B cell (primary cell): ENCODE measurements at regions not wholly inside any gene's neighbourhood (a gene's known extent, or its start where the extent isn't known, plus 50 kb on each side); places are given as distances from the start of the nearest gene placed in this dataset.

ENCODE experiments used
- ATAC-seq: fragments of 200-7000 bp; cut with Tn5 transposase; one replicate; pipeline ENCODE4 v1.10.0; 2021; ENCODE audit warnings: low read depth, mild to moderate bottlenecking, moderate number of reproducible peaks, moderate library complexity
- CTCF ChIA-PET: fragments of 350-600 bp; sonication (Branson Sonifier 250); formaldehyde crosslinking; loops from one replicate; lab custom pipeline; 2021; ENCODE audit warnings: antibody characterized with exemption, inconsistent platforms; lab: Charles Lee
- POLR2A ChIA-PET: fragments of 350-600 bp; sonication (Branson Sonifier 250); formaldehyde crosslinking; loops from one replicate; lab custom pipeline; 2021; ENCODE audit warnings: antibody characterized with exemption; lab: Charles Lee
- DNase-seq: peaks from one replicate; pipeline ENCODE4 v3.0.0; 2013
- H2AFZ ChIP-seq: 2 replicates; pipeline ENCODE4 v1.6.1; 2012; ENCODE audit warnings: mild to moderate bottlenecking, low read depth, low read length; ENCODE audit not compliant: insufficient read depth, poor library complexity, severe bottlenecking
- H3K27ac ChIP-seq, 2 donors: 1 replicate in 1 of 2; 2 replicates in 1 of 2; pipeline ENCODE4 v1.5.1; 2012 to 2013; ENCODE audit warnings: low read length in 2 of 2, mild to moderate bottlenecking in 2 of 2, moderate library complexity in 1 of 2
- H3K27me3 ChIP-seq, 4 experiments: fragments of 200-600 bp in 1 of 4; sonication (generic) in 1 of 4; replicated peaks in 1 of 4; 1 replicate in 2 of 4; 2 replicates in 2 of 4; pipeline versions ENCODE4 v1.6.1 to v1.7.0; 2013 to 2016; ENCODE audit warnings: low read length in 3 of 4, mild to moderate bottlenecking in 2 of 4, mixed read lengths in 1 of 4, moderate library complexity in 1 of 4; ENCODE audit not compliant: insufficient read depth in 4 of 4, control insufficient read depth in 3 of 4; ENCODE audit errors: control extremely low read depth in 1 of 4
- H3K36me3 ChIP-seq, 2 experiments: replicated peaks in 1 of 2; 1 replicate in 1 of 2; 2 replicates in 1 of 2; pipeline versions ENCODE4 v1.6.1 to v1.7.1; 2013; ENCODE audit warnings: low read length in 1 of 2; ENCODE audit not compliant: insufficient read depth in 2 of 2, control insufficient read depth in 1 of 2; ENCODE audit errors: control extremely low read depth in 1 of 2, extremely low read depth in 1 of 2
- H3K4me1 ChIP-seq, 2 donors: fragments of 200-600 bp in 1 of 2; sonication (generic) in 1 of 2; 1 replicate in 1 of 2; 2 replicates in 1 of 2; pipeline versions ENCODE4 v1.5.1 to v1.6.1; 2013 to 2017; ENCODE audit warnings: low read length in 2 of 2; ENCODE audit not compliant: control insufficient read depth in 2 of 2, insufficient read depth in 2 of 2
- H3K4me2 ChIP-seq: replicated peaks from 2 replicates; pipeline ENCODE3; 2012; ENCODE audit warnings: mild to moderate bottlenecking, low read depth, low read length; ENCODE audit not compliant: poor library complexity, severe bottlenecking
- H3K4me3 ChIP-seq, 5 experiments: fragments of 200-600 bp in 1 of 5; sonication (generic) in 1 of 5; 1 replicate in 3 of 5; 2 replicates in 2 of 5; pipeline versions ENCODE4 v1.5.1 to v1.7.0; 2011 to 2016; ENCODE audit warnings: low read length in 4 of 5, mild to moderate bottlenecking in 4 of 5, low read depth in 2 of 5, control low read depth in 1 of 5, moderate library complexity in 1 of 5; ENCODE audit not compliant: insufficient read depth in 1 of 5; ENCODE audit errors: control extremely low read depth in 1 of 5, extremely low read depth in 1 of 5
- H3K79me2 ChIP-seq: fragments of 200-600 bp; sonication (generic); one replicate; pipeline ENCODE4 v1.6.0; 2016; ENCODE audit warnings: low read length; ENCODE audit not compliant: control insufficient read depth, insufficient read depth
- H3K9ac ChIP-seq: fragments of 200-600 bp; sonication (generic); 2 replicates; pipeline ENCODE4 v1.6.1; 2017; ENCODE audit warnings: mild to moderate bottlenecking, low read length, moderate library complexity
- H3K9me3 ChIP-seq, 3 donors: one replicate each; pipeline versions ENCODE4 v1.6.1 to v1.7.1; 2013; ENCODE audit warnings: low read length in 2 of 3; ENCODE audit not compliant: control insufficient read depth in 2 of 3, insufficient read depth in 1 of 3; ENCODE audit errors: control extremely low read depth in 1 of 3
- H4K20me1 ChIP-seq: 2 replicates; pipeline ENCODE4 v1.6.0; 2012; ENCODE audit warnings: mild to moderate bottlenecking, low read length; ENCODE audit not compliant: insufficient read depth, control insufficient read depth, poor library complexity, severe bottlenecking
- H3K27ac Mint-ChIP-seq: one replicate; pipeline ENCODE4 v1.8.0; 2021; ENCODE audit warnings: mixed read lengths
- H3K27me3 Mint-ChIP-seq: one replicate; pipeline ENCODE4 v1.8.0; 2021; ENCODE audit warnings: mixed read lengths
- H3K4me1 Mint-ChIP-seq: one replicate; pipeline ENCODE4 v1.8.0; 2021; ENCODE audit warnings: mixed read lengths
- H3K4me3 Mint-ChIP-seq: one replicate; pipeline ENCODE4 v1.8.0; 2021; ENCODE audit warnings: mixed read lengths
- H3K9me3 Mint-ChIP-seq: one replicate; pipeline ENCODE4 v1.8.0; 2022; ENCODE audit warnings: mixed read lengths; ENCODE audit not compliant: insufficient read depth
- EZH2 ChIP-seq: IDR thresholded peaks from 2 replicates; pipeline ENCODE4 v1.6.1; 2012; ENCODE audit warnings: borderline replicate concordance, low read depth, mild to moderate bottlenecking, moderate library complexity, low read length; ENCODE audit not compliant: insufficient read depth, poor library complexity, severe bottlenecking
- WGBS: methylation state at CpG from one replicate; pipeline ENCODE4 v1.1.5; 2013; ENCODE audit warnings: missing lambda C conversion rate; ENCODE audit not compliant: insufficient coverage; 5-methylcytosine and 5-hydroxymethylcytosine counted together
- intact Hi-C: fragments of 100-400 bp; cut with micrococcal nuclease; formaldehyde crosslinking; loops from one replicate; pipeline ENCODE4 v1.10.0; 2022
- TF ChIP-seq, protein P1 (sequence below): fragments of 200-600 bp; IDR thresholded peaks from one replicate; pipeline ENCODE4 v1.8.0; 2022; ENCODE audit warnings: antibody characterized with exemption, mild to moderate bottlenecking

DNA sequence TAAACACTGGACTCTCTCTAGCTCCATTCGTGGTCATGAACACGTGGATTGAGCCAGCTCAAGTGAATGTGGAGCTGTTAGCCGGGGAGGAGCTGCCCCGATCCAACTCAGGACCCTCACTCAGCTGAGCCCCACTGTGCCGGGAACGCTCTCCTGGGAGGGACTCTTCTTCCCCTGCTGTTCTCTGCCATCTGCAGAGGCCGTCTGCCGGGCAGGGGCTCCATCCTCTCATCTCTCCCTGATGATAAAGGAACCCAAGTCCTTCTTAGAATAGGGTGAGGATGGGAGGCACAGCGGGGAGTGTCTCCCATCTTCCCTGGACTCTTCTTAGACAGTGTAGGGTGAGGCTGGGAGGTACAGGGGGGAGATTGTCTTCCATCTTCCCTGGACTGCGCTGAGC lies 120.5 kb upstream of the IRX4 start:
- Histone ChIP-seq H3K4me2 (no peak overlapping the region), H3K36me3 (no peaks in the 10 kb centered on the region), H3K4me1 (no peaks in the 10 kb centered on the region), H3K9ac (no peak overlapping the region), H3K27ac (no peak overlapping the region), H2AFZ (no peak overlapping the region), H3K79me2 (no peaks in the 10 kb centered on the region), H3K4me3 (no peak overlapping the region), H3K9me3 (peaks cover 0 to 23% (median 0%) of the 10 kb centered on the region in 3 donors), H4K20me1 (no peaks in the 10 kb centered on the region), H3K27me3 (no peaks in the 10 kb centered on the region)
- POLR2A ChIA-PET, result no interaction called here
- Mint-ChIP-seq H3K4me3 (no peak overlapping the region), H3K9me3 (no peaks in the 10 kb centered on the region), H3K4me1 (no peaks in the 10 kb centered on the region), H3K27me3 (peaks cover 9% of the 10 kb centered on the region), H3K27ac (no peak overlapping the region)
- WGBS, result 84% methylated on average over 6 of the region's 10 CpGs
- TF ChIP-seq, protein P1, sequence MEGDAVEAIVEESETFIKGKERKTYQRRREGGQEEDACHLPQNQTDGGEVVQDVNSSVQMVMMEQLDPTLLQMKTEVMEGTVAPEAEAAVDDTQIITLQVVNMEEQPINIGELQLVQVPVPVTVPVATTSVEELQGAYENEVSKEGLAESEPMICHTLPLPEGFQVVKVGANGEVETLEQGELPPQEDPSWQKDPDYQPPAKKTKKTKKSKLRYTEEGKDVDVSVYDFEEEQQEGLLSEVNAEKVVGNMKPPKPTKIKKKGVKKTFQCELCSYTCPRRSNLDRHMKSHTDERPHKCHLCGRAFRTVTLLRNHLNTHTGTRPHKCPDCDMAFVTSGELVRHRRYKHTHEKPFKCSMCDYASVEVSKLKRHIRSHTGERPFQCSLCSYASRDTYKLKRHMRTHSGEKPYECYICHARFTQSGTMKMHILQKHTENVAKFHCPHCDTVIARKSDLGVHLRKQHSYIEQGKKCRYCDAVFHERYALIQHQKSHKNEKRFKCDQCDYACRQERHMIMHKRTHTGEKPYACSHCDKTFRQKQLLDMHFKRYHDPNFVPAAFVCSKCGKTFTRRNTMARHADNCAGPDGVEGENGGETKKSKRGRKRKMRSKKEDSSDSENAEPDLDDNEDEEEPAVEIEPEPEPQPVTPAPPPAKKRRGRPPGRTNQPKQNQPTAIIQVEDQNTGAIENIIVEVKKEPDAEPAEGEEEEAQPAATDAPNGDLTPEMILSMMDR, result no peak
- no peak for TF ChIP-seq EZH2
- DNase-seq, result no peak
- CTCF ChIA-PET, result no interaction called here
- intact Hi-C loops, result no loop called here
- ATAC-seq, result no peak

DNA sequence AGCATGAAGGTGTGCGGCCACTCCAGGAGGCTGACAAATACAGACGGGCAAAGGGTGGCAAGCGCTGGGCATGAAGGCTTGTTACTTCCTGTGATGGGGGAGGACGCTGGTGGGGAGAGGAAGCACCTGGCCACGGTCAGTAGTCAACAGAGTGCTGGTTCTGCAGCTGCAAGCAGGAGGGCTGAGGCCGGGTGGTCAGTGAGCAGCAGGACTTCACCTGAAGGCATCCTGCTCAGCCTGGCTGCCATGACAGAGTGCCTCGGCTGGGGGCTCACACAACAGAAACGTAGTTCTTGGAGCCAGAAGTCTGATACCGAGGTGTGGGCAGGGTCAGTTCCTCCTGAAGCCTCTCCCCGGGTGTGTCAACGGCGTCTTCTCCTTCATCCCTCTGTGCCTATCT lies 118.6 kb upstream of the IRX4 start:
- Mint-ChIP-seq H3K4me3 (no peak overlapping the region), H3K27ac (no peak overlapping the region), H3K9me3 (peaks cover 3% of the 10 kb centered on the region), H3K27me3 (peaks cover 9% of the 10 kb centered on the region), H3K4me1 (no peaks in the 10 kb centered on the region)
- TF ChIP-seq EZH2, result no peak
- TF ChIP-seq, protein P1, result no peak
- intact Hi-C loops, result no loop called here
- ChIA-PET CTCF (no interaction called here), POLR2A (no interaction called here)
- Histone ChIP-seq H3K9ac (no peak overlapping the region), H3K9me3 (peaks cover 0 to 20% (median 0%) of the 10 kb centered on the region in 3 donors), H3K4me2 (no peak overlapping the region), H3K4me3 (no peak overlapping the region), H3K4me1 (no peaks in the 10 kb centered on the region), H3K36me3 (no peaks in the 10 kb centered on the region), H2AFZ (no peak overlapping the region), H3K27me3 (no peaks in the 10 kb centered on the region), H4K20me1 (no peaks in the 10 kb centered on the region), H3K79me2 (no peaks in the 10 kb centered on the region), H3K27ac (no peak overlapping the region)
- no peak for DNase-seq
- WGBS, result 61% methylated on average over 12 of the region's 12 CpGs
- ATAC-seq, result no peak
